ENCODE measurements at regions not wholly inside any gene's neighbourhood (a gene's known extent, or its start where the extent isn't known, plus 50 kb on each side); places are given as distances from the start of the nearest gene placed in this dataset.
"Not testable (repeated sequence)": the region's sequence is repeated elsewhere in the genome, so short reads cannot be mapped to it uniquely, and the experiment has no call there.

DNA sequence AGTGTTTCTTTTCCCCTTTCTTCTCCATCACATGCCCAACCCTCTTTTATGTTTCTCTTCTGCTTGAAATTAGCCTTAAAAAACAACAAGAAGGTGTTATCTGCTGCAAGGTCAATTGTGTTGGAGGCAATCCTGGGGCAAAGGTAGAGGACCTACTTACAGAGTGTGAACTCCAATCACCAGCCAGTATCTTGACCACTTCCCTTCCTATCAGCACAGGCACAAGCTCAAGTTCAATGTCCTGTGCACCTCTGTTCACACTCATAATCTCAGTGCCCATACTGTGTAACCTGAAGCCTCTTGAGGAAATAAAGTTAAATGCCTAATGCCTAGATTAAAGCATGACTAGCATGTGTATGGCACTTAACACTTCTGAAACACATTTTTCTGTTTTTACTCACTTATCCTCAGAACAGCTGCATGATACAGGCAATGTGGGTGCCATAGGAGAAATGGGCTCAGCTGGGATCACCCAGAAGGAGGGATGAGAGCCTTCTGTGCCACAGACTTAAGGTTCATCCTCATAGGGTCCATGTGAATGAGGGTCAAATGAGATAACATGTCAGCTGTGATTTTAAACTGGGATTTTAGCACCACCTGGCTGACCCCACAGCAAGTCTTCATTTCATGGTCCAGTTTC lies 701.5 kb downstream of the BCL11A start:
- DNase-seq (ENCODE audit: low read depth in 4 of 4, low spot score in 3 of 4): no peak

DNA sequence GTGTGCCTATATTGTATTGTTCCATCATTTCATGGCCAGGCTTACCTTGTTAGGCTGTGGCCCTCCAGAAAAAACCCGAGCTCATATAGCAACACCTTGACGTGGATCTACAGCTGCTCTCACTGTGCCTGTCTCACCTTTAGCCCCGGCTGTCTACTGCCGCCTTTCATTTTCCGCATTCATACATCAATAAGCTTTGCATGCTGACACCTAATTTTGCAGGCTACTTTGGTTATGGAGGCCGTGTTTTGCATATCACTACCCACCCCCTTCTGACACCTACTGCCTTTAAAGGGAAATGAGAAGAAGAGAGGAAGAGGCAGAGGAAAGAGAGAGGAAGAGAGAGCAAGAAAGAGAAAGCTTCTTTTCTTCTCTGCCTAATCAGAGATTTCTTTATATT lies 702.9 kb downstream of the BCL11A start:
- DNase-seq (ENCODE audit: low read depth in 4 of 4, low spot score in 3 of 4): no peak

DNA sequence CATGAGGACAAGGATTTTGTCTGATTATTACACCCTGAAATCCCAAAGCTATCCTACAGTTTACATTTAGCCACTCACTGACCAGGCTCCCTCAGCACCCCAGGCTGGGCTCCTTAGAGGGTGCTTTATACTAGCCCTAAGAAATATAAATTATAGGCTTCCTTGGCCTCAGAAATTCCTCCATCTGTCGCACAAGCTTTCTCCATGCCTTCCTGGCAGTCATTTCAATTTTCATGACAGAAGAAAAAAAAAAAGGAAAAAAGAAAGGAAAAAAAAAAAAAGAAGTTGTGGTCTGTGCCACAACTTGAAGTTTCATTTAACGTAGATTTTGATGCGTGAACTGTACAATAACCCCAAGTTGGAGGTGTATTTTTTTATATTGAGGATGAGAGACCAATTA lies 719.5 kb downstream of the BCL11A start:
- no peak for DNase-seq (ENCODE audit: low read depth in 4 of 4, low spot score in 3 of 4)

GRCh38 chr2:59830601-59831000 lies 722.9 kb downstream of the BCL11A start:
- no peak for DNase-seq (ENCODE audit: low read depth in 4 of 4, low spot score in 3 of 4)

DNA sequence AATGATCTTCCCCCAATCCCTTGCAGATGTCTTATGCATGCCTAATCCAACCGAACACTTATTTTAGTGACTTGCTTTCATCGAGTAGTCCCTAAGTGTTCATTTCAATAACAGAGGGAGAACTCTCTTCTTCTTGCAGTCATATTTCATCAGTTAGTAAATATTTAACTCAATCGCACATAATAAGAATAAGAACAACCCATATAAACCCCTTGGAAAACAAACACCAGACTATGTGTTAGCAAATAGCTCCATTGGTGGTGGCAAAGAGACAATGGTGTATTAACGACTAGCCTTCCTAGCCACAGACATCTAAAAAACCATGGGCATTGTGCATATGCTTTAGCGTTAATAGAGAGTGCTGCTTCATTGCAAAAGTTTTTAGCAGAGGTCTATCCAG lies 725.8 kb downstream of the BCL11A start:
- no peak for DNase-seq (ENCODE audit: low read depth in 4 of 4, low spot score in 3 of 4)

DNA sequence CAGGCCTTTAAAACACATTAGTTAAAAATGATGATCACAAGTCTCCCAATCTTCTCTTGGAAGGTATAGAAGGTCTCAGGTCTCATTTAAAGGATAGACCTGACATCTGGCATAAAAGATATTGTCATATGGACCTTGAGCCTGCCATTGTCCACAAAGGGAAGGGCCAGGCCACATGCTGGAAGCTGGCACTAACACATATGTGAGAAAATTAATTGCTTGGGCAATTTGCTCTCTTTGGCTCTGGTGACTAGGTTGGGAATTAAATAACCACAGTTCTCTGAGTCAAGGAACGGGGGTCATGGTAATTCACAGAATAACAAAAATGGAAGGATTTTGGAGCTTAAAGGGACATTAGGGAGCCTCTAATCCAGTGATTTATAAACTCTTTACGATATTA lies 727.3 kb downstream of the BCL11A start:
- DNase-seq (ENCODE audit: low read depth in 4 of 4, low spot score in 3 of 4): no peak

DNA sequence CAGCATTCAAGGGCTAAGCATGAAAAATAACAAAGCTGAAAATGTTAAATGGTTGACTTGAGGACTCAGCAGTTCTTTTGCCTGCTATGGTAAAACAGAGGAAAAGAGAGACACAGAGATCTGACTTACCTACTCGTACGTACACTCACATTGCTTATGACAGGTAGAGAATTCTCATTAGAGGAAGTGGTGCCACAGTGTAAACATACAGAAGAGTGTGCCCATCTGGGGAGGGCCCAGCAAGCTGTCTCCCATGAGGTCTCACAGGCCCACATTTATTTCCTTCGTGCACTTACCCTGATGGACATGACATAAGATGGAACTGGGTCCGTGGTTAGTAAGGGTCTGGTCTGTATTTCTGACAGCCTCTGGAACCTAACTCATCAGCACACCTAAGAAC lies 729.1 kb downstream of the BCL11A start:
- DNase-seq (ENCODE audit: low read depth in 4 of 4, low spot score in 3 of 4): no peak

DNA sequence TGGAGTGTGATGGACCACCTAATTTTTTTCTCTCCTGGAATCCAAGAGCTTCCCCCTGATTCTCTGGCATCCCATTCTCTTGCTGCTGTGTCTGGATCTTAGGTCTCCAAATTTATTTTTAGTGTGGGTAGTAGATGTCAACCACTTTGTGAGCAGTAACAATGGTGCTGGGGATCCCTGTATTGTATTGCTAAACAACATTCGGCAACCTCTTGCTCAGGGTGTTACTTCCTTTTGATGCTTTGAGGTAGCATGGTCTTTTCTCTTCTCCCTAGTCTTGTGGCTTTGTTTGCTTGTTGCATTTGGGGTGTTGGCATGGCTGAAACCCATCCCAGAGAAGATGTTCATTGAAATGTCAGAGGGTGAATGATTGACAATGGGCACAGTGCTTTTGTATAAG lies 737.4 kb downstream of the BCL11A start:
- DNase-seq (ENCODE audit: low read depth in 4 of 4, low spot score in 3 of 4): no peak

DNA sequence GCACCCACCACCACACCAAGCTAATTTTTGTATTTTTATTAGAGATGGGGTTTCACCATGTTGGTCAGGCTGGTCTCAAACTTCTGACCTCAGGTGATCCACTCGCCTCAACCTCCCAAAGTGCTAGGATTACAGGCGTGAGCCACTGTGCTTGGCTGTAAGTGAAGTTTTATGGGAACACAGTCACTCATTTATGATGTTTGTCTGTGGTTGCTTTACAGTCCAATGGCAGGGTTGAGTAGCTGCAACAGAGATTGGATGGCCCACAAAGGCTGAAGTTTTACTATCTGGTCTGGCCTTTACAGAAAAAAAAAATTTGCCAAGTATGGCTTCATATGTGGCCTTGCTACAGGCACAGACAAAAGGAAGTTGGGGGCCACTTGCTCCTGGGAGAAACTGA lies 743.2 kb downstream of the BCL11A start:
- DNase-seq (ENCODE audit: low read depth in 4 of 4, low spot score in 3 of 4): not testable (repeated sequence)

GRCh38 chr2:59806486-59806885 lies 747.0 kb downstream of the BCL11A start:
- DNase-seq (ENCODE audit: low read depth in 4 of 4, low spot score in 3 of 4): no peak

GRCh38 chr2:59804732-59805131 lies 748.7 kb downstream of the BCL11A start:
- no peak for DNase-seq (ENCODE audit: low read depth in 4 of 4, low spot score in 3 of 4)

DNA sequence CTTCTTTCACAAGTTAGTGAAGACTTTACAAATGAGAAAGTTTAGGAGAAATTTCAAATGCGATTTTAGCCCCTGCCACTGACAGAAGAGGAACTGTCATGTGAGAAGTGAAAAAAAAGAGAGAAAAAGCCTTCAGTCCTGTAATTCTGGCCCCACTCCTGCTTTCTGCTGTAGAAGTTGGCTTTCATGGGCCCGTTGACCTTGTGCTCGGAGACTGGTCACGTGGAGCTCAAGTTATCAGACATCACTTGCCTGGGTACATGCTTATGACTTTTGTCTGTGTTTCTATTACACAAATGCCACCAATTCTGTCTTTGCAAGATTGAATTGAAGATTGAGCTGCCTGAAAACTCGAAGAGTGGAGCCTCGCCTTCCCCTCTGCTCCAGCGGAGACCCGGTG lies 749.9 kb downstream of the BCL11A start:
- DNase-seq (ENCODE audit: low read depth in 4 of 4, low spot score in 3 of 4): no peak

- DNase-seq (ENCODE audit: low read depth in 4 of 4, low spot score in 3 of 4): no peak
These were observed 754.7 kb downstream of the BCL11A start for GRCh38 chr2:59798687-59799232.

- no peak for DNase-seq (ENCODE audit: low read depth in 4 of 4, low spot score in 3 of 4)
These were observed 762.3 kb downstream of the BCL11A start for GRCh38 chr2:59791004-59791618.

GRCh38 chr2:59790186-59791003 lies 763.1 kb downstream of the BCL11A start:
- DNase-seq (ENCODE audit: low read depth in 4 of 4, low spot score in 3 of 4): no peak

GRCh38 chr2:59789523-59789922 lies 763.9 kb downstream of the BCL11A start:
- DNase-seq (ENCODE audit: low read depth in 4 of 4, low spot score in 3 of 4): no peak

DNA sequence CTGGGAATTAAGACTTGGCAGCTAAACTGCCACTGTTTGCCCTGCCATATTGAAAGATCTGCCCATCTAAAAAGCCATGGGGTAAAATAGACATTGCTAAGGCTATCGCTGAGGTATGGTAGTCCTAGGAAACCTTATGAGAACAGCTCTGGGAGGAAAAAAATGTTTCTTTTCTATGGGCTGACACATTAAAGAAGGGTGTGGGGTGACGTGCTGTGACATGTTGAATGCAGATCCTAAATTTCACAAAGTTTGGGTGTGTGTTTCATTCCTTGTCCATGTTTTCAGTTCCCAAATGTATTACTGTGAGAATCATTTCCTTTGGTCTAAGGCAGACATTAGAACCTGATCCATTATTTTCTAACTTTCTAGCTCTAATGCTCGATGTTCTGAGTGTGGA lies 766.4 kb downstream of the BCL11A start:
- no peak for DNase-seq (ENCODE audit: low read depth in 4 of 4, low spot score in 3 of 4)

GRCh38 chr2:59786684-59787083 lies 766.8 kb downstream of the BCL11A start:
- DNase-seq (ENCODE audit: low read depth in 4 of 4, low spot score in 3 of 4): no peak

GRCh38 chr2:59779571-59779970 lies 773.9 kb downstream of the BCL11A start:
- DNase-seq (ENCODE audit: low read depth in 4 of 4, low spot score in 3 of 4): no peak

DNA sequence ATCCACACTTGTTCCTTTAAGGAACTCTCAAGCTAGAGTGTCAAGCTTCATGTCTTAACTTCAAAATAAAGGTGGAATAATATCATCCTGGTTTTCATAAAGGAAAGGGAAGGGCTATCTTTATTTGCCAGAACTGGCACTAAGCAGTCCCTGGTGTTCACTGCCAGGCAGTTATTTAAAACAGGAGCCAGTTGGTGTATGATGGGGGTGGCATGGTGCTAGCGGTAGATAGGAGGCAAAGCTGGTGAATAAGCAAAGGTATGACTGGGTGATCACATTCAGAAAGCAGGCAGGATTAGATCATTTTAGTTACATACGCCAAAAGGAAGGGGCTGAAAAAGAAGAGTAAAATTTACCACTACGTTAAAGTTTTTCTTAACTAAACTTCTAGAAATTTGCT lies 776.3 kb downstream of the BCL11A start:
- DNase-seq (ENCODE audit: low read depth in 4 of 4, low spot score in 3 of 4): no peak

- DNase-seq (ENCODE audit: low read depth in 4 of 4, low spot score in 3 of 4): no peak
These were observed 776.8 kb downstream of the BCL11A start for GRCh38 chr2:59776726-59777008.

Measured in left renal pelvis (tissue), 4 donors.